ENCODE measurements at regions not wholly inside any gene's neighbourhood (a gene's known extent, or its start where the extent isn't known, plus 50 kb on each side); places are given as distances from the start of the nearest gene placed in this dataset.

DNA sequence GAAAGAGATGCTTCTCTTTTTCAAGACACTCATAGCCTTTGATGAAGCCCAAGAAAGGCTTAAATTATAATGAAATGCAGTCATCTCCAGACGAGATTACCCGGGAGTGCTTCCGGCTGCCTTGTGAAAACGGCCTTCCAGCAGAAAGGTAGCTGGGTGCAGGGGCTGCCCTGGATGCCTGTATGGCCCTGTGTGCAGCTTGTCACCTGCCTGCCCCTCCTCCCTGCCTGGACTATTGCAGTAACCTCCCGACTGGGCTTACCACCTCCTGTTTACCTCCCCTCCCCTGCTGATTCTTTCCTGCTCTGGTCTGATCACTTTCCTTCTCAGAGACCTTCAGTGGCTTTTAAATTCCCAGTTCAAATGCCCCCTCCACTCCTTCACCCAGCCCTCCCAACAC, 126.4 kb upstream of the SYT13 start:
- TF ChIP-seq, protein P1, sequence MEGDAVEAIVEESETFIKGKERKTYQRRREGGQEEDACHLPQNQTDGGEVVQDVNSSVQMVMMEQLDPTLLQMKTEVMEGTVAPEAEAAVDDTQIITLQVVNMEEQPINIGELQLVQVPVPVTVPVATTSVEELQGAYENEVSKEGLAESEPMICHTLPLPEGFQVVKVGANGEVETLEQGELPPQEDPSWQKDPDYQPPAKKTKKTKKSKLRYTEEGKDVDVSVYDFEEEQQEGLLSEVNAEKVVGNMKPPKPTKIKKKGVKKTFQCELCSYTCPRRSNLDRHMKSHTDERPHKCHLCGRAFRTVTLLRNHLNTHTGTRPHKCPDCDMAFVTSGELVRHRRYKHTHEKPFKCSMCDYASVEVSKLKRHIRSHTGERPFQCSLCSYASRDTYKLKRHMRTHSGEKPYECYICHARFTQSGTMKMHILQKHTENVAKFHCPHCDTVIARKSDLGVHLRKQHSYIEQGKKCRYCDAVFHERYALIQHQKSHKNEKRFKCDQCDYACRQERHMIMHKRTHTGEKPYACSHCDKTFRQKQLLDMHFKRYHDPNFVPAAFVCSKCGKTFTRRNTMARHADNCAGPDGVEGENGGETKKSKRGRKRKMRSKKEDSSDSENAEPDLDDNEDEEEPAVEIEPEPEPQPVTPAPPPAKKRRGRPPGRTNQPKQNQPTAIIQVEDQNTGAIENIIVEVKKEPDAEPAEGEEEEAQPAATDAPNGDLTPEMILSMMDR (IDR thresholded peaks at IDR 0.05) = no peak
- TF ChIP-seq POLR2AphosphoS5 (IDR thresholded peaks at IDR 0.05) = no peak
- no peak for TF ChIP-seq POLR2A (IDR thresholded peaks at IDR 0.05)
